Urothelium cell line (cell line): ENCODE measurements at regions not wholly inside any gene's neighbourhood (a gene's known extent, or its start where the extent isn't known, plus 50 kb on each side); places are given as distances from the start of the nearest gene placed in this dataset.
"Not testable (repeated sequence)": the region's sequence is repeated elsewhere in the genome, so short reads cannot be mapped to it uniquely, and the experiment has no call there.

Experiments used
- DNase-seq: peaks from one replicate; pipeline ENCODE4 v3.0.0; 2011; ENCODE audit warnings: low spot score, mixed read lengths
- FAIRE-seq: peaks from 2 replicates; lab custom pipeline; 2011; peaks lifted over from hg19 to GRCh38; lab: Jason Lieb, UNC

- DNase-seq = no peak
- FAIRE-seq = no peak
Observed at GRCh38 chr3:187484547-187485295, 116.5 kb downstream of the RTP4 start.

DNA sequence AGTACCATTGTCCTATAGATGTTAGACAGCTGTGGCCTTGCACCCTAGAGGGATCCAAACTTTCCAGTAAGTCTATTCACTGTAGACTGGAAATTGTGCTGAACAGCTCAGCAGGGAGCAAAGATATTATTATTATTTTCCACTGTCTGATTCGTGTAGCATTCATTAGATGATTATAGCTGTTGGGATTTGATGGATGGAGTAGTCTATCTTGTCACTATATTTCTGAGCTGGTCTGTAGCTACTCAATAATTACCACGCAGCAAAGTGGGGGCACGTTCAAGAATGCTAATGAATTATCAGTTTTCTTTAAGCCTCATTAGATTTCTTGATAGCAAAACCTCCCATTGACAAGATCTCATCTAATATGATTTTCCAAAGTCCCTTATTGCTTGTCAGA is 113.2 kb downstream of the RTP4 start:
- FAIRE-seq = no peak
- no peak for DNase-seq

GRCh38 chr3:187475613-187476012 is 107.4 kb downstream of the RTP4 start:
- not testable (repeated sequence) for DNase-seq, FAIRE-seq

GRCh38 chr3:187473778-187474406 is 105.7 kb downstream of the RTP4 start:
- DNase-seq = no peak

GRCh38 chr3:187466306-187466705 is 98.1 kb downstream of the RTP4 start:
- FAIRE-seq, DNase-seq: not testable (repeated sequence)

More at GRCh38 chr3:187473778-187474406, 105.7 kb downstream of the RTP4 start:
- FAIRE-seq = no peak

GRCh38 chr3:187465503-187465902 is 97.3 kb downstream of the RTP4 start:
- no peak for FAIRE-seq
- no peak for DNase-seq

DNA sequence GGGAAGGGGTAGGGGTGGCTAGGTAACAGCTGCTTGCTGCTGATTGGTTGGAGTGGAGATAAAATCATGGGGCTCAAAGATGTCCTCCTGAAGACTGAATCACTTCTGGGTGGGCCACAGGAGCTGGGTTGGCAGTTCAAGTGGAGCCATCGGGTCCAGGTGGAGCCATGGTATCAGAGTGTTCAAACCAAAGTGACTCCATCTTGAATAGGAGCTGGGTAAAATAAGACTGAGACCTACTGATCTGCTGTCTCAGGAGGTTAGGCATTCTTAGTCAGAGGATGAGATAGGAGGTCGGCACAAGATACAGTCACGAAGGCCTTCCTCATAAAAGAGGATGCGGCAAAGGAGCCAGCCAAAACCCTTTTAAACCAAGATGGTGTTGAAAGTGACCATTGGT is 96.5 kb downstream of the RTP4 start:
- peak; percentile 62 for FAIRE-seq
- no peak for DNase-seq

DNA sequence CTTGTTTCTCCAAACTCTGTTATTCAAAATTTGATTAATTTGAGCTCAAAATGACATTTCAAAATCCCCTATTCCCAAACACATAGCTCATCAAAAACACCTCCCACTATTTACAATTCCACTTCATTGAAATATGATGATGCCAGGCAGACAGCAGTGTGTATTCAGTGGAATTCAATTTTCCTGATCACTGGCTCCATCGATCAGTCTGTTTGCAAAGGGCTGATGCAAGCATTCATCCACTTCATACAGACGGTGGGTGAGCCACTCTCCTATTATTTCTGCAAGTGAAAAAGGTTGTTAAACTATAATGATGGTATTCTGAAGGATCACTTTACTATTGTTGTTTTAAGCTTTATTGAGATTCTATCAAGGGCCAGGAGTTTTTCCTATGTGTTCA is 90.7 kb downstream of the RTP4 start:
- DNase-seq = no peak
- FAIRE-seq = no peak

GRCh38 chr3:187458383-187458782 is 90.2 kb downstream of the RTP4 start:
- FAIRE-seq = no peak
- no peak for DNase-seq

DNA sequence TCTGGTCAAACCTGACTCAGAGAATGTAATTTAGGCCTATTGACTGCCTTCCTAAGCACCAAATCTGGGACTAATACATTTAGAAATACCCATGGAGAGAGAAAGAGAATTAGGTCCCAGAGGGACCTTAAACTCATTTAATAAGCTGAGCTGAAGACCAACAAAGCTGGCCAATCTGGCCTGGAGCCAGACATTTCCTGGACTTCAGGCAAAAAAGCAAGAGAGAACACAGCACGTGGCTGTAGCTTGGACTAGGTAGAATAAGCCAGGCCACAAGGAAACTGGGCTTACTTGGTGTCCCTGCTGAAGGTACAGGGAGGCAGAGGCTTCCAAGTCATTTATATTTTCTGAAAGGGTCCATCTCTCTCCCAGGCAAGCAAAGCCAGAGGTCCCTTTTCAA is 88.1 kb downstream of the RTP4 start:
- FAIRE-seq (no peak), DNase-seq (no peak)

DNA sequence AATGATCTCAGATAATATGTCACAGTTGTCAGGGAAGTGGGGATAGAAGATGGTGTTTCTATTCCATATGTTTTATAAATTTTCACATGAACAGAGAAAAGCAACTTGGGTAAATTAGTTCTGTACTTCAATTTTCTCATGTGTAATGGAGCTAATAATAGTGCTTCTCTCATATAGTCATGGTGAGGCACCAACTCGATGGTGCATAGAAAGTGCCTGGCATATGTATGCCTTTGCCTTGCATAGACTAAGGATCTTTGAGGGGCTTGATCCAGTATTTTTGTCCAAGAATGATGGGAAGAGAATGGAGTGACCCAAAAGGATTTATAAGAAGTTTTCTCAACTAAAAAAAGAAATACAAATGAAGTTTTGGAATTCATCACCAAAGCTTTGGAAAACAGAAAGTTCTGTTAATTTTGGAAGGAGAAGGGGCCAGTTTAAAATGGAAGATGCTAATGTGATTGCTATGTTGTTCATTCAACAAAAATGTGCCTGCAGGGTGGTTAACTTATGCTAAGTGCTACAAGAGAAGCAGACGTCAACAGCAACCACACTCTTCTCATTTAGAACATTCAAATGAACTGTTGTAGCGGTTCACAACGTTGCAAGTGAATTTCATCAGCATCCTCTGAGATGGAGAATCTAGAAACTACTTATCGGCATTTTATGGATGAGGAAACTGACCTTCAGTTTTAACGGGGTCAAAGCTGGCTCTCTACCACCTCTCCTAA is 86.1 kb downstream of the RTP4 start:
- FAIRE-seq (no peak), DNase-seq (no peak)

GRCh38 chr3:187450431-187451190 is 82.4 kb downstream of the RTP4 start:
- DNase-seq (no peak), FAIRE-seq (no peak)

DNA sequence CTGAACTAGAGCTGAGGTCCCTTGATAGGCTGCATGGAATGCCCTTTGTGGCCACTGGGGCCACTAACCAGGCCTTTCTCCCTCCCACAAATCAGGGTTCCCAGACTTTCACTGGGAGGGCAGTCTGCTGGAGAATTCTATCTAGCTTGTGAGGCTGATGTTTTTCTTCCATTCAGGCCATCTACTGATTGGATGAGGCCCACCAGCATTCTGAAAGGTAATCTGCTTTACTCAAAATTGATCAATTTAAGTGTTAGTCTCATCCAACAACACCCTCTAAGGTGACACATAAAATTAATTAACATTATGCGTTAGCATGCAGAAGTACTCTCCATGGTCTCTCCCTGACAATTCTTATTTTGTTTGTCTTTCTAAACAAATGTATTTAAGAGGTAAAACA is 80.5 kb downstream of the RTP4 start:
- FAIRE-seq (no peak), DNase-seq (no peak)

GRCh38 chr3:187447737-187448136 is 79.6 kb downstream of the RTP4 start:
- FAIRE-seq = no peak
- DNase-seq = no peak

- FAIRE-seq (no peak), DNase-seq (no peak)
Observed at GRCh38 chr3:187445356-187445755, 77.2 kb downstream of the RTP4 start.

GRCh38 chr3:187434524-187434923 is 66.3 kb downstream of the RTP4 start:
- DNase-seq (no peak), FAIRE-seq (no peak)

GRCh38 chr3:187430576-187430975 is 62.4 kb downstream of the RTP4 start:
- FAIRE-seq (no peak), DNase-seq (no peak)
